ENCODE measurements at regions not wholly inside any gene's neighbourhood (a gene's known extent, or its start where the extent isn't known, plus 50 kb on each side); places are given as distances from the start of the nearest gene placed in this dataset.

- TF ChIP-seq CTCF (IDR thresholded peaks at IDR 0.05) (no peak), POLR2A (IDR thresholded peaks at IDR 0.05) (no peak)
- Histone ChIP-seq H3K4me1 (peaks cover 3 to 5% of the 10 kb centered on the region in 2 donors), H3K4me3 (no peak overlapping the region), H3K27ac (peak overlapping the region; percentile 45 to 72), H3K36me3 (no peaks in the 10 kb centered on the region), H3K27me3 (no peaks in the 10 kb centered on the region), H3K9me3 (no peaks in the 10 kb centered on the region)
- intact Hi-C loops (cut with DNase I; ENCODE audit: low total_unique reads) = loop anchor here (5.0 kb wide), 1 partner anchor 65 kb away; no protein-coding TSS in a partner anchor
- DNase-seq = no peak
These were observed 52.7 kb upstream of the TESK1 start for GRCh38 chr9:35552376-35552775.

GRCh38 chr9:35552837-35553236, 52.2 kb upstream of the TESK1 start:
- H3K36me3 ChIP-seq = no peaks in the 10 kb centered on the region
- peak overlapping the region; percentile 45 to 72 for H3K27ac ChIP-seq
- no peaks in the 10 kb centered on the region for H3K9me3 ChIP-seq
- H3K4me1 ChIP-seq = peaks cover 3 to 5% of the 10 kb centered on the region in 2 donors
- DNase-seq = no peak
- no peak for TF ChIP-seq POLR2A (IDR thresholded peaks at IDR 0.05)
- TF ChIP-seq CTCF (IDR thresholded peaks at IDR 0.05) = no peak
- intact Hi-C loops (cut with DNase I; ENCODE audit: low total_unique reads) = loop anchor here (5.0 kb wide), 1 partner anchor 66 kb away; no protein-coding TSS in a partner anchor
- H3K27me3 ChIP-seq = no peaks in the 10 kb centered on the region
- H3K4me3 ChIP-seq = no peak overlapping the region

GRCh38 chr9:35553670-35554543, 51.2 kb upstream of the TESK1 start:
- Histone ChIP-seq H3K27me3 (no peaks in the 10 kb centered on the region), H3K36me3 (no peaks in the 10 kb centered on the region), H3K4me1 (peaks cover 3 to 5% of the 10 kb centered on the region in 2 donors), H3K9me3 (no peaks in the 10 kb centered on the region), H3K4me3 (no peak overlapping the region), H3K27ac (peak overlapping the region; percentile 45 to 72)
- intact Hi-C loops (cut with DNase I; ENCODE audit: low total_unique reads) = loop anchor here (5.0 kb wide), 1 partner anchor 67 kb away; no protein-coding TSS in a partner anchor
- peak; percentile 65 to 78 for DNase-seq
- no peak for TF ChIP-seq POLR2A (IDR thresholded peaks at IDR 0.05)
- TF ChIP-seq CTCF (IDR thresholded peaks at IDR 0.05) = peak; percentile 88 to 95 (median 92)

GRCh38 chr9:35555246-35555701, 49.8 kb upstream of the TESK1 start:
- intact Hi-C loops (cut with DNase I; ENCODE audit: low total_unique reads) = no loop called here
- Histone ChIP-seq H3K36me3 (no peaks in the 10 kb centered on the region), H3K4me1 (peaks cover 3 to 5% of the 10 kb centered on the region in 2 donors), H3K9me3 (no peaks in the 10 kb centered on the region), H3K27ac (no peak overlapping the region), H3K4me3 (no peak overlapping the region), H3K27me3 (no peaks in the 10 kb centered on the region)
- no peak for DNase-seq
- TF ChIP-seq POLR2A (IDR thresholded peaks at IDR 0.05) (no peak), CTCF (IDR thresholded peaks at IDR 0.05) (no peak)
